ENCODE measurements at regions not wholly inside any gene's neighbourhood (a gene's known extent, or its start where the extent isn't known, plus 50 kb on each side); places are given as distances from the start of the nearest gene placed in this dataset.

DNA sequence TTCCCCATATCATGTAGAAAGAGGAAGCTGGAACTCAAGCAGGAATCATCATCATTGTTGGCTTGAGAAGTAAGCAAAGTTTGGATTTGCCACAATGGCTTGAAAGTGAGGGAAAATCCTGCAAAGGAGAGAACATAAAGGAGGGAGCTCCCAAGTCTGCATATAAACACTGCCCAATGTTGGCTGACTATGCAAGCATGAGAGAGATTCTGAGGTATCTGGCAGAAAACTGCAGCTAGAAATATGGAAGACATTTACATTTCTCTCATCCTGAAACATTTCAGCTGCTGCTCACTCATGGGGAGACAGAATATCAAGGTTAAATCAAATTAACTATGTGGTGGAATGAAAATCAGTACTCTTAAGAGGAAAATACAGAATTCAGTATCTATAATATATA lies 415.6 kb upstream of the TNC start:
- in situ Hi-C loops (cut with HindIII; ENCODE audit: low pct_unique_long_range_greater_than_20kb, low sequenced_read_pairs): no loop called here
- no TSS peak for BruUV-seq (replicated peaks)

DNA sequence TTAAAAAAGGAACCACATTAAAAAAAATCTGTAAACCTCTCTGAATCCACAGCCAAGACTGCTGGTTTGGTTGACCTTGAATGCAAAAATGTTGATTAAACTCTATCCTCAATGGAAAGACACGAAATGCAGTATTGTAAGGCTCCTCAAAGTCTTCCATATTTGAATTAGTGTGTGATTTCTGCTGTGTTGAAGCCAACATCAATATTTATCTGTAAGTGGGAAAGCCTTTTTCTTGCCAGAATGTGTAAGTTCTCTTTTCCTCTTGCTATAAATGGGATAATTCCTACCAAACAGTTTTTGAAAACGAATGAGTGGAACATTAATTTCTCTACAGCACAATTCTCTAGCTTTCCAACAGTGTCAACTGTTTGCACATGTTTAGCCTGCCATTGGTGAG lies 422.1 kb upstream of the TNC start:
- BruUV-seq (replicated peaks): no TSS peak
- H3K27ac ChIP-seq (ENCODE audit: low read length): no peak overlapping the region
- no peak for ATAC-seq
- no peaks in the 10 kb centered on the region for H3K9me3 ChIP-seq (ENCODE audit: control insufficient read depth, insufficient read depth, low read depth, low read length)
- DNase-seq (ENCODE audit: low read depth, low spot score): no peak
- H3K27me3 ChIP-seq (ENCODE audit: control insufficient read depth, insufficient read depth, low read length): no peaks in the 10 kb centered on the region
- no peaks in the 10 kb centered on the region for H3K4me1 ChIP-seq (ENCODE audit: control insufficient read depth, insufficient read depth, low read length)
- in situ Hi-C loops (cut with HindIII; ENCODE audit: low pct_unique_long_range_greater_than_20kb, low sequenced_read_pairs) (no loop called here), intact Hi-C loops (cut with micrococcal nuclease; ENCODE audit: unreplicated experiment) (no loop called here)
- POLR2A ChIA-PET: no interaction called here
- H3K4me3 ChIP-seq (ENCODE audit: low read depth in 2 of 2, low read length in 2 of 2): no peak overlapping the region
- TF ChIP-seq, protein P1, sequence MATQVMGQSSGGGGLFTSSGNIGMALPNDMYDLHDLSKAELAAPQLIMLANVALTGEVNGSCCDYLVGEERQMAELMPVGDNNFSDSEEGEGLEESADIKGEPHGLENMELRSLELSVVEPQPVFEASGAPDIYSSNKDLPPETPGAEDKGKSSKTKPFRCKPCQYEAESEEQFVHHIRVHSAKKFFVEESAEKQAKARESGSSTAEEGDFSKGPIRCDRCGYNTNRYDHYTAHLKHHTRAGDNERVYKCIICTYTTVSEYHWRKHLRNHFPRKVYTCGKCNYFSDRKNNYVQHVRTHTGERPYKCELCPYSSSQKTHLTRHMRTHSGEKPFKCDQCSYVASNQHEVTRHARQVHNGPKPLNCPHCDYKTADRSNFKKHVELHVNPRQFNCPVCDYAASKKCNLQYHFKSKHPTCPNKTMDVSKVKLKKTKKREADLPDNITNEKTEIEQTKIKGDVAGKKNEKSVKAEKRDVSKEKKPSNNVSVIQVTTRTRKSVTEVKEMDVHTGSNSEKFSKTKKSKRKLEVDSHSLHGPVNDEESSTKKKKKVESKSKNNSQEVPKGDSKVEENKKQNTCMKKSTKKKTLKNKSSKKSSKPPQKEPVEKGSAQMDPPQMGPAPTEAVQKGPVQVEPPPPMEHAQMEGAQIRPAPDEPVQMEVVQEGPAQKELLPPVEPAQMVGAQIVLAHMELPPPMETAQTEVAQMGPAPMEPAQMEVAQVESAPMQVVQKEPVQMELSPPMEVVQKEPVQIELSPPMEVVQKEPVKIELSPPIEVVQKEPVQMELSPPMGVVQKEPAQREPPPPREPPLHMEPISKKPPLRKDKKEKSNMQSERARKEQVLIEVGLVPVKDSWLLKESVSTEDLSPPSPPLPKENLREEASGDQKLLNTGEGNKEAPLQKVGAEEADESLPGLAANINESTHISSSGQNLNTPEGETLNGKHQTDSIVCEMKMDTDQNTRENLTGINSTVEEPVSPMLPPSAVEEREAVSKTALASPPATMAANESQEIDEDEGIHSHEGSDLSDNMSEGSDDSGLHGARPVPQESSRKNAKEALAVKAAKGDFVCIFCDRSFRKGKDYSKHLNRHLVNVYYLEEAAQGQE (IDR thresholded peaks at IDR 0.05; ENCODE audit: insufficient read depth in 1 of 2, low read depth in 2 of 2, low read length in 1 of 2): no peak
- no peaks in the 10 kb centered on the region for H3K36me3 ChIP-seq (ENCODE audit: control insufficient read depth, insufficient read depth, low read length)
- CTCF ChIA-PET: no interaction called here

More for the DNA sequence above, 415.6 kb upstream of the TNC start:
- H3K4me3 ChIP-seq (ENCODE audit: low read depth in 2 of 2, low read length in 2 of 2): no peak overlapping the region
- DNase-seq (ENCODE audit: low read depth, low spot score) (no peak), ATAC-seq (no peak)
- H3K9me3 ChIP-seq (ENCODE audit: control insufficient read depth, insufficient read depth, low read depth, low read length): no peaks in the 10 kb centered on the region
- no peaks in the 10 kb centered on the region for H3K36me3 ChIP-seq (ENCODE audit: control insufficient read depth, insufficient read depth, low read length)
- H3K4me1 ChIP-seq (ENCODE audit: control insufficient read depth, insufficient read depth, low read length): no peaks in the 10 kb centered on the region
- no peaks in the 10 kb centered on the region for H3K27me3 ChIP-seq (ENCODE audit: control insufficient read depth, insufficient read depth, low read length)
- intact Hi-C loops (cut with micrococcal nuclease; ENCODE audit: unreplicated experiment): no loop called here
- CTCF ChIA-PET: no interaction called here
- H3K27ac ChIP-seq (ENCODE audit: low read length): no peak overlapping the region
- no peak for TF ChIP-seq TCF7L2 (IDR thresholded peaks at IDR 0.05; ENCODE audit: low read depth, low read length)
- TF ChIP-seq, protein P1 (IDR thresholded peaks at IDR 0.05; ENCODE audit: insufficient read depth in 1 of 2, low read depth in 2 of 2, low read length in 1 of 2): no peak
- no peak for TF ChIP-seq SIN3A (IDR thresholded peaks at IDR 0.05; ENCODE audit: borderline replicate concordance, insufficient read depth, low read depth, low read length)
- TF ChIP-seq, protein P2, sequence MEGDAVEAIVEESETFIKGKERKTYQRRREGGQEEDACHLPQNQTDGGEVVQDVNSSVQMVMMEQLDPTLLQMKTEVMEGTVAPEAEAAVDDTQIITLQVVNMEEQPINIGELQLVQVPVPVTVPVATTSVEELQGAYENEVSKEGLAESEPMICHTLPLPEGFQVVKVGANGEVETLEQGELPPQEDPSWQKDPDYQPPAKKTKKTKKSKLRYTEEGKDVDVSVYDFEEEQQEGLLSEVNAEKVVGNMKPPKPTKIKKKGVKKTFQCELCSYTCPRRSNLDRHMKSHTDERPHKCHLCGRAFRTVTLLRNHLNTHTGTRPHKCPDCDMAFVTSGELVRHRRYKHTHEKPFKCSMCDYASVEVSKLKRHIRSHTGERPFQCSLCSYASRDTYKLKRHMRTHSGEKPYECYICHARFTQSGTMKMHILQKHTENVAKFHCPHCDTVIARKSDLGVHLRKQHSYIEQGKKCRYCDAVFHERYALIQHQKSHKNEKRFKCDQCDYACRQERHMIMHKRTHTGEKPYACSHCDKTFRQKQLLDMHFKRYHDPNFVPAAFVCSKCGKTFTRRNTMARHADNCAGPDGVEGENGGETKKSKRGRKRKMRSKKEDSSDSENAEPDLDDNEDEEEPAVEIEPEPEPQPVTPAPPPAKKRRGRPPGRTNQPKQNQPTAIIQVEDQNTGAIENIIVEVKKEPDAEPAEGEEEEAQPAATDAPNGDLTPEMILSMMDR (IDR thresholded peaks at IDR 0.05): no peak
- TF ChIP-seq POLR2AphosphoS5 (IDR thresholded peaks at IDR 0.05; ENCODE audit: low read depth, low read length): no peak
- POLR2A ChIA-PET: no interaction called here
